HG02588 (cell line): ENCODE measurements at regions not wholly inside any gene's neighbourhood (a gene's known extent, or its start where the extent isn't known, plus 50 kb on each side); places are given as distances from the start of the nearest gene placed in this dataset.
"Not testable (repeated sequence)": the region's sequence is repeated elsewhere in the genome, so short reads cannot be mapped to it uniquely, and the experiment has no call there.

Experiments used
- ATAC-seq: cut with Tn5 transposase; IDR thresholded peaks from one replicate; pipeline ENCODE4 v1.9.1; 2021; ENCODE audit warnings: mild to moderate bottlenecking, moderate library complexity; ENCODE audit not compliant: unreplicated experiment

DNA sequence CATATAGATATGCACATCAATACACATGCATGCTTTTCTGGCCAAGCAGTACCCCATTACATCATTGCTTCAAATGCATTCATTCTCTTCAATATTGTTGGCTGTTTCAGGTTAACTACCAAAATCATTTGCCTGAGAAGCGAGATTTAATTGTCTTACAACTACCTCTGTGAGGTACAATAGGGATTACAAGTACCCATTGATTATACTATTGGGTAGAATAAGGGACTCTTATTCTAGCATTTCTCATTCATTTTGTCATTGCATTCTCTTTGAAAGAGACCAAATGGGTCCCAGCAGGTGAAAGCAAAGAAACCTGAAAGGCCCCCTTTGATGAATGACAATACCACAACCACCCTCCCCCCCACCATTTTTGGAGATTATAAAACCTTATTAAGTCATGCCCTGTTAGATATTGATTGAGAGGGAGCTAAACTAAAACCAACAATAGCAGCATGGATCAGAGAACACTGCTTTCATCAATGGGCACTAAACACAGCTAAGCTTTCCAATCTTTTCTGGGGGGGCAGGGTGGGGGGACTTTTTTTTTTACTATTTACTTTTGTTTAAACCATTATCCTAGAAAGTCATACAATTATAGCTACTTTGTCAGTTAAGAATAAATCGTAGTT, 375.0 kb upstream of the CCNH start:
- ATAC-seq: no peak

DNA sequence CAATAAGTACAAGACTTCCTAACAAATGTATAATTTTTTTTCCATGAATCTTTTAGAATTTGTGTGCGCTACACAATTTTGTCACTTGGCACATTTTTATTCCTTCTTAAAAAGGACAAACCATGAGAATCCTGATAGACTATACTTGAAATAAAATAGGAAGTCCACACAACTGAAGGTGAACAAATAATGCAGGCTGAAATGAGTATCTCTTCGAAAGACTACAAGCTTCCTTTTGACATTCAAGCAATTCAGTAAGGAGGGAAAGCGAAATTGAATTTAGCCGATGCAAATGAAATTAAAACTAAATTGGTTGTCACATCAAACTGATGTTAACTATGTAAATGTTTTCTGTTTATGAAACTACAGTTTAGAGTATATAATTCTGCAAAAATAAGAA, 374.4 kb upstream of the CCNH start:
- no peak for ATAC-seq

DNA sequence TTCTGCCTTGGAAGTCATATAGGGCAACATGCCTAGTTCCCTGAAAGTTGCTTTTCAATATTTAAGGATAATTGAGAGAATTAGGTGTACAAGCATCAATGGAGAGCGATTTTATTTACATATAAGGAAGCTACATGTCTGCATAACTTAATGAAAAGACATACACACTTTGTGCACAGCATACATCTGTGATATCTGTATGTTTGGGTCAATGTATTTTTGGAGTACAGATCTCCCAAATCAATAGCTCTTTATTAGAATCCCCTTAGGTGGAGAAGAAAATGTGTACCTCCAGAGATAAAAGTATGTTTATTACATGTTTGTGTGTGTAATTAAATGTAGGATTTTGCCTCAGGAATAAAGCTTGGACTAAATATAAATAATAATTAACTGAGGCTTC, 373.7 kb upstream of the CCNH start:
- ATAC-seq: no peak

- ATAC-seq: no peak
Measured at GRCh38 chr5:87785554-87786335, 373.0 kb upstream of the CCNH start.

GRCh38 chr5:87784879-87785495, 372.3 kb upstream of the CCNH start:
- no peak for ATAC-seq

DNA sequence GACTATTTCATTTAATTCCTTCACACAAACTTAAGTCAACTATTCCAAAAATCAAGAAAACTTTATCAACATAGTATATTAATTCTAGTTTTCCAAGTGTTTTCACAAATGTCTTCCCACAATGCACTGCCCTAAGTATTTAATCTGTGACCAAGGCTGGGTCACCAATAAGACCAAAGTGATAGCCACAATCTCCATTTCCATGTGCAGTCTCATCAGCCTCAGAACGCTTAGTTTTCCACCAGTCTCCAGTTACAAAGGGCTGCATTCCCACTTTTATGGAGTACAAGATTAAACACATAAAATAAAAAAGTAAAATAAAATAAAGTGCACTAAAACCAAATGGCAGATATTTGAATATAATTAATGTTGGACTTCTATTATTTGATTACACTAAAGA, 371.6 kb upstream of the CCNH start:
- no peak for ATAC-seq

- no peak for ATAC-seq
Measured at GRCh38 chr5:87782916-87783315, 370.2 kb upstream of the CCNH start.

- no peak for ATAC-seq
Measured at GRCh38 chr5:87781976-87782375, 369.2 kb upstream of the CCNH start.

- ATAC-seq: peak; percentile 99
Measured at GRCh38 chr5:87780831-87781760, 368.4 kb upstream of the CCNH start.

DNA sequence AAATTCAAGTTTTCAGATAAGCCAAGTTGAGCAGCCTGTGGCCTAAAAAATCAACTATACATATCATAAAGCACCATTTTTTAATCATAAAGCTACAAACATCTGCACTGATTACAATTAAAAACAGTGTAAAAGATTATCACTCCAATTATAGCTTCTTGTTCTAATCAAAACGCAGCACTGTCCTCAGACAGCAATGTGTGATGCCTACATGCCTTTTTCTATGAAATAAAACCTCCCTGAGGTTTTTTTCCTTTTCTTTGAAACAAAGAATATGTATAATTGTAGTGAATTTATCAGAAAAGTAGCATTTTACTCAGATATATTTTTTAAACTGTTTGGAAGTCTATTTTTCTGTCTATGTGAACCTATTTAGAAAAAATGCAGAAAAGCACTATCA, 366.1 kb upstream of the CCNH start:
- ATAC-seq: no peak

GRCh38 chr5:87777877-87778276, 365.1 kb upstream of the CCNH start:
- no peak for ATAC-seq

DNA sequence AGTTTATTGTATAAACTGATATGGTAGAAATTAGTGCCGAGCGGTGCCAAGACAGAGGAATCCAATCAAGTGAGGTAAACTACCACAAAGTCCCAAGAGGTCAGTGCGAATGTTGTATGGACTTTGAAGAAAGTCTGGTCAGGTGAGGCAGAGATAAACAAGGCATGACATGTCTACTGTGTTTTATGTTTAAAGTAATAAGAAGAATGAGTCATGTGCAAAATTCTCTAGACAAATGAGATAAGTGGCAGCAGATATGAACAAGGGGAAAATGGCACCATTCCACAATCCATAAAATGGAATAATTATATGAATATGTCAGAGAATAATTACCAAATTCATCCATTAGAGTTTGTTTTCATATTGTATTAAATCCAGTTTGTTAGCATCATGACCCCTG, 364.1 kb upstream of the CCNH start:
- ATAC-seq: no peak

DNA sequence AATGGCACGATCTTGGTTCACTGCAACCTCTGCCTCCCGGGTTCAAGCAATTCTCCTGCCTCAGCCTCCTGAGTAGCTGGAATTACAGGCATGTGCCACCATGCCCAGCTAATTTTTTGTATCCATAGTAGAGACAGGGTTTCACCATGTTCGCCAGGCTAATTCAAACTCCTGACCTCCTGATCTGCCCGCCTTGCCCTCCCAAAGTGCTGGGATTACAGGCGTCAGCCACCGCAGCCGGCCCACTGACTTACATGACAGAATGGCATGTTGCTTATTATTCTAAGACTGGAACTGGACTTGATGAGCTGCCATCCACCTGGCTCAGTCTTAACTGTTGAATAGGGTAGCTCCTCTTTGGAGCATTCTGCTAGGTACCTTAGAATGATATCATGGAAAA, 363.6 kb upstream of the CCNH start:
- ATAC-seq: not testable (repeated sequence)

DNA sequence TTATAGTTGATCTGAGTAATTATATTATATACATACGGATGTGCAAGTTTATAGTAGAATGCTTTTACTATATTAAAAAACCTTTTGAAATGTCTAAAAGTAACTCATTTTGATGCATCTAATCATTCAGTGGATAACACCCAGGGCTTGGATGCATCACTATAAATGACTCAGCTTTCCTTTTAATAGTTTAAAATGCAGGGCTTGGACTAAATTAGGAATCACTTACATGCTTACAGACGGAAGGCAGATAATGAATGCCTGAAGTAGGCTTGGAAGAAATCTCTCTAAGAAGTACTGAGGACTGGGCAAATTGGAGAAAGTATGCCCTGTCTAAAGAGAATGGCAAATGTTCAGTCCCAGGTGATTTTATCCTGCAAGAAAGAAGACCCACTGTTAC, 362.5 kb upstream of the CCNH start:
- ATAC-seq: no peak

DNA sequence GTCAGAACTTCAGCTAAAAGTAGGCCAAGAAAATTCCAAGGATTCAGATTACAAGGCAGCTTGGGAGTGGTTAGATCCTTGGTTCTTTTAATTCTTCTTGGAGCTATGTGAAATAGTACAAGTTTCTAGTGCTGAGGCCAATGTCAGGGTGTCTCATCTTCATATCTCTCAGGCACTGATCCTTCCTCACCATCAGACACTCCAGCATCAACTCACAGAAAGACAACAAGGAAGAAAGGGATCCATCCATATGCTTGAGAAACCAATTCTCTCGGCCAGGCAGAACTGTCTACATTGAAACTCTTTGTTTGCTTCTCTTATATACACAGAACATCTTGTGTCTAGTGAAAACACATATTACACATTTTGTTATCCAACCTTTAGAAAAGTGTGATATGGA, 362.1 kb upstream of the CCNH start:
- no peak for ATAC-seq

DNA sequence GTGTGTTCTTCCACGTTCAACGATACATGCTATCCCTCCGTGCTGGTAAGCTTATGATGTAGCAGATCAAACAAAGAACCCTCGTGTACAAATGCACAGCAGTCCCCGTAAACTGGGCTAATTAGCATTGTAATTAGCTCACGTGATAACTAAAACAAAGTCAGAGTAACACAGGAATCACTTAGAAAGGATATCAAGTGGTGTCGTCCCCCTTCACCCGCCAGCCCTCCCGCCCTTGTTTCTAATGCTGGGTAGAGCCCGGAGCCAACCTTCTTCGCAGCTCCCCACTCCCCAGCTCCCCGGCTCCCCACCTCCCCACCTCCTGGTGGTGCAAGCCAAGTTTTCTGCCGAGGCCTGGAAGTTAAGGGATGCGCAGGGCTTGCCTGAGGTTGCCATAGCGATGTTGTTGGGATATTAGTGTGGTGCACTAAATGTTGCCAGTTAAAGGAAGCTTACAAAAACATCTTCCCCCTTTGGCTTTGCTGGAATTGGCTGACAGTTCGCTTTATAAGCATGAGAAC, 357.9 kb upstream of the CCNH start:
- ATAC-seq: no peak

DNA sequence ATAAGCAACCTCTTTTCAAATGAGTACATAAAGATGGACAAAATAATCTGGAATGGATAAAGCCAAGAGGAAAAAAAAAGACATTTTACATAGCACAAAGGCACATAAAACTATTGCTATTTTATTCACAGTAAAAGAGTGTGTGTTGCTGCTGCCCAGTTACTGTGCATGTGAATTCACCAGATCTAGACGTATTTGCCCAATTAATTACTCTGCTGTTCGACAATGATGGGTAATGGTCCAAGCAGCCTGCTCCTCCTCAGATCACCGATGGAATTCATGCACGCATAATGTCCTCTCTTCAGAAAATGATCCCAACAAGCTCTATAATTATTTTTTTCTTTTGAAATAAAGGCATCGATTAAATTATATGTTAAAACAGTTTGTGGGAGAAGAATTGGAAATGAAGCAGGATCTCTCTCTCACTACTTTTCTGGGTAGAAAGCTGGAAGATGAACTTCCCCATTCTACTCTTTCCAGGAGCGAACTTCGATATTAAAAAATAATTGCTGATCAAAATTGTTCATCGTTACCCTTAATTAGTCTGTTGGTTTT, 357.4 kb upstream of the CCNH start:
- no peak for ATAC-seq

GRCh38 chr5:87769157-87769556, 356.4 kb upstream of the CCNH start:
- ATAC-seq: no peak

DNA sequence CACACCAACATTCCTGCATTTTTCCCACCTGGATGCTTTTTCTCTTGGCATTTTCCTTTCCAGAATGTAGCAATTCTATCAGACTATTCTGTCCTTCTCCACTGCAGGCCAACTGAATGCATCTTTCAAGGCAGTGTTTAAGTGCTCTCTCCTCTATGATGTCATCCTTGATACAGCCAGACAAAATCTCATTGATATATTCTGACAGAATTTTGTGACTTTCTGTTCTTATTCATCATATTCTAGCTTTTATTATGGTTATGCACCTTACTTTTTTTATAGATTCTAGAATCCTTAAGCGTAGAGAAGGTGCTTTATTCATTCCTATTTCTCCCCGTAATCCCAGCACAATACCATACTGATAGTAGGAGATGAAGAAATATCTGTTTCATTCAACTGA, 355.5 kb upstream of the CCNH start:
- no peak for ATAC-seq

- ATAC-seq: no peak
Measured at GRCh38 chr5:87765009-87765408, 352.3 kb upstream of the CCNH start.

- no peak for ATAC-seq
Measured at GRCh38 chr5:87762631-87763030, 349.9 kb upstream of the CCNH start.
